ENCODE measurements at regions not wholly inside any gene's neighbourhood (a gene's known extent, or its start where the extent isn't known, plus 50 kb on each side); places are given as distances from the start of the nearest gene placed in this dataset.

- no peak overlapping the region for H3K4me3 ChIP-seq (replicated peaks in 1 of 4; ENCODE audit: control extremely low read depth in 1 of 4, insufficient read depth in 1 of 4, low read depth in 3 of 4, low read length in 4 of 4)
- TF ChIP-seq EZH2 (IDR thresholded peaks at IDR 0.05; ENCODE audit: low read length, missing control alignments) (no peak), CTCF (conservative IDR thresholded peaks at IDR 0.05 in 1 of 2, IDR thresholded peaks at IDR 0.05 in 1 of 2; ENCODE audit: low read depth in 1 of 2, low read length in 2 of 2) (no peak)
- H3K36me3 ChIP-seq (ENCODE audit: control insufficient read depth, insufficient read depth, low read length): no peaks in the 10 kb centered on the region
- H2AFZ ChIP-seq (ENCODE audit: low read length): no peak overlapping the region
- no peak for DNase-seq (ENCODE audit: low read depth in 2 of 2)
- no peak overlapping the region for H3K4me2 ChIP-seq (ENCODE audit: extremely low read depth, insufficient read depth, low read length)
- H3K9ac ChIP-seq (ENCODE audit: insufficient read depth, low read length): no peak overlapping the region
- no peak overlapping the region for H3K27ac ChIP-seq (ENCODE audit: insufficient read depth, low read length)
- H3K79me2 ChIP-seq (ENCODE audit: control insufficient read depth, insufficient read depth, low read length): no peaks in the 10 kb centered on the region
- H3K4me1 ChIP-seq (ENCODE audit: control insufficient read depth, extremely low read depth, insufficient read depth, low read length): no peaks in the 10 kb centered on the region
- no peaks in the 10 kb centered on the region for H3K9me3 ChIP-seq (ENCODE audit: control insufficient read depth, insufficient read depth, low read depth, low read length)
- H4K20me1 ChIP-seq (ENCODE audit: control insufficient read depth, extremely low read depth, insufficient read depth, low read length): no peaks in the 10 kb centered on the region
- H3K27me3 ChIP-seq (ENCODE audit: control insufficient read depth, insufficient read depth, low read length): peaks cover 16% of the 10 kb centered on the region
These were observed 75.2 kb downstream of the RHCG start for GRCh38 chr15:89421219-89421618.

DNA sequence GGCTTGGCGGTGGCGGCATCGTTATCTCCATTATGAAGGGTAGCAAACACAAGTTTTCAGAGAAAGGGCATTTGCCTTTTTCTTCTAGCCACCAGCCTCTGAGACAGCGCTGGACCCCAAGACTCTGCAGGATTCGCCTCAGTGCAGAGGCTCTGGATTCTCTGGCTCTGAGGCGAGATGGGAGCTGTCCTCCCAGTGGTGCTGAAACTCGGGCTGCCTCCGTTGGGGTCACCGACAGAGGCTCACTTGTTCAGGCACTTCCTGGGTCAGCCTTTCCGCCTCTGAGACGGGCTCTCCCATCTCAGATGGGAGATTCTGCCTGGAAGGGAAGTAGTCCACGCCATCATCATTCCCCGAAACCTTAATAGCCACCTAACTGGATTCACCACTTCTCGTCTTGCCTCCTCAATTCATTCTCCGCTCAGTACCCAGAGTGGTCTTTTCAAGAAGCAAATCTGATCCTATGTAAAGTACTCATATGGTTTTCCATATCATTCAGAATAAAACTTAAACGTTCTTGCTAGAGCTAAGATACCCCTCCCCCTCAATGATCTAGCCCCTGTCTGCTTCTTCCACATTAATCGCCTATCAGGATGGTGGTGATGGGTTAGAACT, 76.9 kb downstream of the RHCG start:
- no peaks in the 10 kb centered on the region for H3K4me1 ChIP-seq (ENCODE audit: control insufficient read depth, extremely low read depth, insufficient read depth, low read length)
- no peak overlapping the region for H3K4me2 ChIP-seq (ENCODE audit: extremely low read depth, insufficient read depth, low read length)
- no peak overlapping the region for H3K9ac ChIP-seq (ENCODE audit: insufficient read depth, low read length)
- no peaks in the 10 kb centered on the region for H3K79me2 ChIP-seq (ENCODE audit: control insufficient read depth, insufficient read depth, low read length)
- no peak overlapping the region for H2AFZ ChIP-seq (ENCODE audit: low read length)
- no peak overlapping the region for H3K4me3 ChIP-seq (replicated peaks in 1 of 4; ENCODE audit: control extremely low read depth in 1 of 4, insufficient read depth in 1 of 4, low read depth in 3 of 4, low read length in 4 of 4)
- H3K36me3 ChIP-seq (ENCODE audit: control insufficient read depth, insufficient read depth, low read length): no peaks in the 10 kb centered on the region
- TF ChIP-seq CTCF (conservative IDR thresholded peaks at IDR 0.05 in 1 of 2, IDR thresholded peaks at IDR 0.05 in 1 of 2; ENCODE audit: low read depth in 1 of 2, low read length in 2 of 2): no peak
- TF ChIP-seq EZH2 (IDR thresholded peaks at IDR 0.05; ENCODE audit: low read length, missing control alignments): no peak
- no peaks in the 10 kb centered on the region for H3K9me3 ChIP-seq (ENCODE audit: control insufficient read depth, insufficient read depth, low read depth, low read length)
- DNase-seq (ENCODE audit: low read depth in 2 of 2): peak; percentile 18 to 31
- H3K27ac ChIP-seq (ENCODE audit: insufficient read depth, low read length): no peak overlapping the region
- no peaks in the 10 kb centered on the region for H4K20me1 ChIP-seq (ENCODE audit: control insufficient read depth, extremely low read depth, insufficient read depth, low read length)
- peaks cover 20% of the 10 kb centered on the region for H3K27me3 ChIP-seq (ENCODE audit: control insufficient read depth, insufficient read depth, low read length)

GRCh38 chr15:89417206-89417725, 79.1 kb downstream of the RHCG start:
- no peak for DNase-seq (ENCODE audit: low read depth in 2 of 2)
- H3K27me3 ChIP-seq (ENCODE audit: control insufficient read depth, insufficient read depth, low read length): peaks cover 41% of the 10 kb centered on the region
- TF ChIP-seq CTCF (conservative IDR thresholded peaks at IDR 0.05 in 1 of 2, IDR thresholded peaks at IDR 0.05 in 1 of 2; ENCODE audit: low read depth in 1 of 2, low read length in 2 of 2) (no peak), EZH2 (IDR thresholded peaks at IDR 0.05; ENCODE audit: low read length, missing control alignments) (no peak)
- no peaks in the 10 kb centered on the region for H3K4me1 ChIP-seq (ENCODE audit: control insufficient read depth, extremely low read depth, insufficient read depth, low read length)
- no peak overlapping the region for H3K9ac ChIP-seq (ENCODE audit: insufficient read depth, low read length)
- H2AFZ ChIP-seq (ENCODE audit: low read length): no peak overlapping the region
- H3K9me3 ChIP-seq (ENCODE audit: control insufficient read depth, insufficient read depth, low read depth, low read length): no peaks in the 10 kb centered on the region
- H3K27ac ChIP-seq (ENCODE audit: insufficient read depth, low read length): no peak overlapping the region
- H4K20me1 ChIP-seq (ENCODE audit: control insufficient read depth, extremely low read depth, insufficient read depth, low read length): no peaks in the 10 kb centered on the region
- no peaks in the 10 kb centered on the region for H3K36me3 ChIP-seq (ENCODE audit: control insufficient read depth, insufficient read depth, low read length)
- H3K4me3 ChIP-seq (replicated peaks in 1 of 4; ENCODE audit: control extremely low read depth in 1 of 4, insufficient read depth in 1 of 4, low read depth in 3 of 4, low read length in 4 of 4): no peak overlapping the region
- H3K4me2 ChIP-seq (ENCODE audit: extremely low read depth, insufficient read depth, low read length): no peak overlapping the region
- no peaks in the 10 kb centered on the region for H3K79me2 ChIP-seq (ENCODE audit: control insufficient read depth, insufficient read depth, low read length)
